GM12878 (cell line): ENCODE measurements at regions not wholly inside any gene's neighbourhood (a gene's known extent, or its start where the extent isn't known, plus 50 kb on each side); places are given as distances from the start of the nearest gene placed in this dataset.

Experiments used
- ATAC-seq: fragments of 200-7000 bp; cut with Tn5 transposase; 3 replicates; pipeline ENCODE4 v1.9.1; 2020; ENCODE audit warnings: mild to moderate bottlenecking, moderate library complexity
- BruUV-seq: library from RNA; stranded (reverse); fragments of 400-500 nt; replicated peaks from 2 replicates; lab custom pipeline; 2021; lab: Mats Ljungman, UMichigan
- CTCF ChIA-PET: fragments of 300-600 bp; sonication (Branson Sonifier 250); formaldehyde crosslinking; extraction: SDS; loops from one replicate; lab custom pipeline; 2021; ENCODE audit warnings: inconsistent platforms; lab: Yijun Ruan, JAX
- POLR2A ChIA-PET: fragments of 350-600 bp; formaldehyde crosslinking; extraction: SDS; loops from one replicate; lab custom pipeline; 2021; ENCODE audit warnings: inconsistent platforms; lab: Charles Lee
- RAD21 ChIA-PET: fragments of 300-600 bp; sonication (Branson Sonifier 250); formaldehyde crosslinking; loops from one replicate; lab custom pipeline; 2023; ENCODE audit warnings: antibody characterized with exemption; ENCODE audit not compliant: unreplicated experiment; lab: Charles Lee
- SMC1A ChIA-PET: fragments of 300-600 bp; sonication (Branson Sonifier 250); formaldehyde crosslinking; loops from one replicate; lab custom pipeline; 2023; ENCODE audit not compliant: unreplicated experiment, uncharacterized antibody; lab: Charles Lee
- DNase-seq: peaks from one replicate; pipeline ENCODE4 v3.0.0-alpha.2; 2011; ENCODE audit warnings: low read depth, low spot score
- FAIRE-seq: peaks from 3 replicates; lab custom pipeline; 2011; peaks lifted over from hg19 to GRCh38; lab: Jason Lieb, UNC
- H2AFZ ChIP-seq: 2 replicates; pipeline ENCODE4 v1.6.0; 2011; ENCODE audit warnings: low read depth, low read length, control low read depth; ENCODE audit not compliant: control insufficient read depth
- H3K27ac ChIP-seq: 2 replicates; pipeline ENCODE4 v1.5.1; 2011; ENCODE audit warnings: control low read depth; ENCODE audit not compliant: control insufficient read depth, insufficient read depth
- H3K27me3 ChIP-seq, 2 experiments: replicated peaks in 1 of 2; 2 replicates each; pipeline versions ENCODE4 v1.6.0 to v1.6.1; 2011; ENCODE audit warnings: low read length in 1 of 2; ENCODE audit not compliant: control insufficient read depth in 2 of 2, insufficient read depth in 2 of 2
- H3K36me3 ChIP-seq, 2 experiments: 2 replicates each; pipeline ENCODE4 v1.5.1; 2011; ENCODE audit warnings: low read length in 1 of 2; ENCODE audit not compliant: control insufficient read depth in 2 of 2, insufficient read depth in 2 of 2
- H3K4me1 ChIP-seq: 2 replicates; pipeline ENCODE4 v1.6.1; 2011; ENCODE audit warnings: mild to moderate bottlenecking, low read length, moderate library complexity, mixed read lengths; ENCODE audit not compliant: control insufficient read depth, insufficient read depth
- H3K4me2 ChIP-seq: 2 replicates; pipeline ENCODE4 v1.6.0; 2011; ENCODE audit warnings: control low read depth; ENCODE audit not compliant: control insufficient read depth, insufficient read depth
- H3K4me3 ChIP-seq: fragments of 200-600 bp; sonication (generic); 2 replicates; pipeline ENCODE4 v1.5.1; 2016
- H3K79me2 ChIP-seq: 2 replicates; pipeline ENCODE4 v1.6.0; 2011; ENCODE audit warnings: low read length; ENCODE audit not compliant: control insufficient read depth, insufficient read depth
- H3K9ac ChIP-seq: 2 replicates; pipeline ENCODE4 v1.8.0; 2011; ENCODE audit warnings: low read length, control low read depth, mixed read lengths; ENCODE audit not compliant: control insufficient read depth, insufficient read depth
- H3K9me3 ChIP-seq: replicated peaks from 3 replicates; pipeline ENCODE4 v1.5.1; 2011; ENCODE audit warnings: mild to moderate bottlenecking, low read length; ENCODE audit not compliant: control insufficient read depth, insufficient read depth
- H4K20me1 ChIP-seq: 2 replicates; pipeline ENCODE4 v1.6.0; 2011; ENCODE audit not compliant: control insufficient read depth, insufficient read depth
- ATF7 ChIP-seq: fragments of 450-650 bp; IDR thresholded peaks from 2 replicates; pipeline ENCODE4 v1.6.1; 2016; ENCODE audit warnings: low read depth, mild to moderate bottlenecking
- BHLHE40 ChIP-seq, 2 experiments: fragments of 450-650 bp in 1 of 2; IDR thresholded peaks; 2 replicates each; pipeline ENCODE4 v1.6.1; 2011 to 2017; ENCODE audit warnings: low read depth in 2 of 2, borderline replicate concordance in 1 of 2, improper control_type of control experiment in 1 of 2, low read length in 1 of 2, mild to moderate bottlenecking in 1 of 2
- CBFB ChIP-seq: IDR thresholded peaks from 2 replicates; pipeline ENCODE4 v1.6.1; 2016; ENCODE audit warnings: antibody characterized with exemption, low read depth
- CREM ChIP-seq: IDR thresholded peaks from 2 replicates; pipeline ENCODE4 v1.6.1; 2014; ENCODE audit warnings: antibody characterized with exemption, low read depth
- DPF2 ChIP-seq: fragments of 450-650 bp; IDR thresholded peaks from 2 replicates; pipeline ENCODE4 v1.6.1; 2017; ENCODE audit warnings: mild to moderate bottlenecking
- E2F4 ChIP-seq: IDR thresholded peaks from 2 replicates; pipeline ENCODE4 v1.6.1; 2012; ENCODE audit warnings: low read depth, low read length, improper control_type of control experiment
- MEF2A ChIP-seq: IDR thresholded peaks from 2 replicates; pipeline ENCODE4 v1.6.1; 2011; ENCODE audit warnings: low read depth, mild to moderate bottlenecking, low read length, moderate library complexity; ENCODE audit not compliant: insufficient read depth
- MTA3 ChIP-seq: IDR thresholded peaks from 2 replicates; pipeline ENCODE4 v1.6.1; 2012; ENCODE audit warnings: low read length, inconsistent platforms, borderline replicate concordance
- NFYA ChIP-seq: IDR thresholded peaks from 2 replicates; pipeline ENCODE4 v1.6.1; 2011; ENCODE audit warnings: low read depth, mild to moderate bottlenecking, low read length, improper control_type of control experiment, borderline replicate concordance
- NRF1 ChIP-seq: conservative IDR thresholded peaks from 2 replicates; pipeline ENCODE4 v1.6.1; 2011; ENCODE audit warnings: mild to moderate bottlenecking, low read depth, low read length, improper control_type of control experiment
- POU2F2 ChIP-seq: IDR thresholded peaks from 3 replicates; pipeline ENCODE4 v1.6.1; 2011; ENCODE audit warnings: low read depth, mild to moderate bottlenecking, low read length, borderline replicate concordance
- ZBED1 ChIP-seq: IDR thresholded peaks from 2 replicates; pipeline ENCODE4 v1.6.1; 2016; ENCODE audit warnings: borderline replicate concordance
- ZNF207 ChIP-seq: fragments of 450-650 bp; IDR thresholded peaks from 2 replicates; pipeline ENCODE4 v1.6.1; 2014; ENCODE audit warnings: antibody characterized with exemption, mild to moderate bottlenecking, borderline replicate concordance
- ZNF24 ChIP-seq: fragments of 450-650 bp; IDR thresholded peaks from 2 replicates; pipeline ENCODE4 v1.6.1; 2017; ENCODE audit warnings: antibody characterized with exemption, mild to moderate bottlenecking
- WGBS: methylation state at CpG from one replicate; pipeline ENCODE4 v1.1.6; 2016; ENCODE audit warnings: low lambda C conversion rate; ENCODE audit not compliant: insufficient replicate concordance, insufficient coverage; ENCODE audit errors: missing lambda C conversion rate; 5-methylcytosine and 5-hydroxymethylcytosine counted together
- in situ Hi-C: fragments of 300-500 bp; cut with MboI; formaldehyde crosslinking; loops from 9 replicates; pipeline ENCODE4 v1.14.3; 2018; ENCODE audit warnings: mixed read lengths
- intact Hi-C: fragments of 100-400 bp; cut with micrococcal nuclease; formaldehyde crosslinking; loops from one replicate; pipeline ENCODE4 v1.14.2; 2022; ENCODE audit not compliant: unreplicated experiment
- TF ChIP-seq, protein P1 (sequence below): fragments of 150-350 bp; IDR thresholded peaks from 2 replicates; pipeline ENCODE4 v1.6.1; 2016; ENCODE audit warnings: low read depth, low read length
- TF ChIP-seq, protein P2 (sequence below): IDR thresholded peaks from 2 replicates; pipeline ENCODE4 v1.6.1; 2011; ENCODE audit warnings: borderline replicate concordance, low read depth, mild to moderate bottlenecking, moderate library complexity, low read length; ENCODE audit not compliant: insufficient read depth, poor library complexity, severe bottlenecking

- ChIA-PET SMC1A (interaction anchor here (0.6 kb wide), 1 partner anchor 592 kb away, joined by 3 read pairs; no protein-coding TSS in a partner anchor), RAD21 (no interaction called here), CTCF (interaction anchor here (0.7 kb wide), 1 partner anchor 41 kb away, joined by 3 read pairs; no protein-coding TSS in a partner anchor), POLR2A (interaction anchor here (0.7 kb wide), 1 partner anchor 11 kb away, joined by 3 read pairs; no protein-coding TSS in a partner anchor)
- no peak overlapping the region for H2AFZ ChIP-seq
- BruUV-seq = no TSS peak
- no peak for ATAC-seq
- H4K20me1 ChIP-seq = no peaks in the 10 kb centered on the region
- H3K9me3 ChIP-seq = no peaks in the 10 kb centered on the region
- no peaks in the 10 kb centered on the region for H3K36me3 ChIP-seq
- no peak overlapping the region for H3K4me2 ChIP-seq
- no peaks in the 10 kb centered on the region for H3K79me2 ChIP-seq
- DNase-seq = no peak
- 10% methylated on average over 5 of the region's 5 CpGs for WGBS
- H3K9ac ChIP-seq = no peak overlapping the region
- H3K4me1 ChIP-seq = no peaks in the 10 kb centered on the region
- FAIRE-seq = no peak
- H3K4me3 ChIP-seq = no peak overlapping the region
- intact Hi-C loops (no loop called here), in situ Hi-C loops (no loop called here)
- no peaks in the 10 kb centered on the region; a peak in 1 of 4 replicates for H3K27me3 ChIP-seq
- no peak overlapping the region for H3K27ac ChIP-seq
- TF ChIP-seq MTA3 = no peak
- no peak for TF ChIP-seq ZNF24
- TF ChIP-seq, protein P1, sequence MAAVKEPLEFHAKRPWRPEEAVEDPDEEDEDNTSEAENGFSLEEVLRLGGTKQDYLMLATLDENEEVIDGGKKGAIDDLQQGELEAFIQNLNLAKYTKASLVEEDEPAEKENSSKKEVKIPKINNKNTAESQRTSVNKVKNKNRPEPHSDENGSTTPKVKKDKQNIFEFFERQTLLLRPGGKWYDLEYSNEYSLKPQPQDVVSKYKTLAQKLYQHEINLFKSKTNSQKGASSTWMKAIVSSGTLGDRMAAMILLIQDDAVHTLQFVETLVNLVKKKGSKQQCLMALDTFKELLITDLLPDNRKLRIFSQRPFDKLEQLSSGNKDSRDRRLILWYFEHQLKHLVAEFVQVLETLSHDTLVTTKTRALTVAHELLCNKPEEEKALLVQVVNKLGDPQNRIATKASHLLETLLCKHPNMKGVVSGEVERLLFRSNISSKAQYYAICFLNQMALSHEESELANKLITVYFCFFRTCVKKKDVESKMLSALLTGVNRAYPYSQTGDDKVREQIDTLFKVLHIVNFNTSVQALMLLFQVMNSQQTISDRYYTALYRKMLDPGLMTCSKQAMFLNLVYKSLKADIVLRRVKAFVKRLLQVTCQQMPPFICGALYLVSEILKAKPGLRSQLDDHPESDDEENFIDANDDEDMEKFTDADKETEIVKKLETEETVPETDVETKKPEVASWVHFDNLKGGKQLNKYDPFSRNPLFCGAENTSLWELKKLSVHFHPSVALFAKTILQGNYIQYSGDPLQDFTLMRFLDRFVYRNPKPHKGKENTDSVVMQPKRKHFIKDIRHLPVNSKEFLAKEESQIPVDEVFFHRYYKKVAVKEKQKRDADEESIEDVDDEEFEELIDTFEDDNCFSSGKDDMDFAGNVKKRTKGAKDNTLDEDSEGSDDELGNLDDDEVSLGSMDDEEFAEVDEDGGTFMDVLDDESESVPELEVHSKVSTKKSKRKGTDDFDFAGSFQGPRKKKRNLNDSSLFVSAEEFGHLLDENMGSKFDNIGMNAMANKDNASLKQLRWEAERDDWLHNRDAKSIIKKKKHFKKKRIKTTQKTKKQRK = no peak
- no peak for TF ChIP-seq BHLHE40 (IDR thresholded peaks at IDR 0.05; ENCODE audit: borderline replicate concordance in 1 of 2, low read depth in 2 of 2, low read length in 1 of 2)
- TF ChIP-seq ZBED1 = no peak
- TF ChIP-seq NFYA = no peak
- TF ChIP-seq MEF2A = no peak
- TF ChIP-seq POU2F2 = no peak
- no peak for TF ChIP-seq DPF2
- TF ChIP-seq E2F4 = no peak
- TF ChIP-seq ZNF207 = no peak
- TF ChIP-seq CBFB = no peak
- TF ChIP-seq CREM = no peak
- TF ChIP-seq ATF7 = no peak
- no peak for TF ChIP-seq NRF1
- TF ChIP-seq, protein P2, sequence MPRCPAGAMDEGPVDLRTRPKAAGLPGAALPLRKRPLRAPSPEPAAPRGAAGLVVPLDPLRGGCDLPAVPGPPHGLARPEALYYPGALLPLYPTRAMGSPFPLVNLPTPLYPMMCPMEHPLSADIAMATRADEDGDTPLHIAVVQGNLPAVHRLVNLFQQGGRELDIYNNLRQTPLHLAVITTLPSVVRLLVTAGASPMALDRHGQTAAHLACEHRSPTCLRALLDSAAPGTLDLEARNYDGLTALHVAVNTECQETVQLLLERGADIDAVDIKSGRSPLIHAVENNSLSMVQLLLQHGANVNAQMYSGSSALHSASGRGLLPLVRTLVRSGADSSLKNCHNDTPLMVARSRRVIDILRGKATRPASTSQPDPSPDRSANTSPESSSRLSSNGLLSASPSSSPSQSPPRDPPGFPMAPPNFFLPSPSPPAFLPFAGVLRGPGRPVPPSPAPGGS = no peak
Measured at GRCh38 chr1:47568763-47569162, 130.9 kb downstream of the FOXD2 start.
